A549 (cell line): ENCODE measurements at regions not wholly inside any gene's neighbourhood (a gene's known extent, or its start where the extent isn't known, plus 50 kb on each side); places are given as distances from the start of the nearest gene placed in this dataset.

Source experiments
- BCL3 ChIP-seq: fragments of >200 bp; sonication (Bioruptor Twin); formaldehyde crosslinking; IDR thresholded peaks from 3 replicates; pipeline ENCODE4 v1.6.1; 2016
- CEBPB ChIP-seq, 2 experiments: fragments of >200 bp in 1 of 2; sonication (Bioruptor Twin) in 1 of 2; formaldehyde crosslinking in 1 of 2; IDR thresholded peaks; 2 replicates each; pipeline ENCODE4 v1.6.1; 2012 to 2016
- CTCF ChIP-seq: fragments of >200 bp; sonication (Bioruptor Twin); formaldehyde crosslinking; IDR thresholded peaks from 3 replicates; pipeline ENCODE4 v1.5.1; 2016
- ESRRA ChIP-seq: fragments of 150-350 bp; IDR thresholded peaks from 2 replicates; pipeline ENCODE4 v1.6.1; 2014; ENCODE audit warnings: mild to moderate bottlenecking, low read length, borderline replicate concordance
- HDAC2 ChIP-seq: fragments of 200-600 bp; sonication (generic); IDR thresholded peaks from 2 replicates; pipeline ENCODE4 v1.6.1; 2016
- HOXA7 ChIP-seq: fragments of 250-450 bp; sonication (Bioruptor Pico); IDR thresholded peaks from 2 replicates; pipeline ENCODE4 v1.5.0; 2020; ENCODE audit warnings: mild to moderate bottlenecking, moderate library complexity
- JUN ChIP-seq, 2 experiments: fragments of >200 bp; sonication (Bioruptor Twin); formaldehyde crosslinking; IDR thresholded peaks; 2 replicates in 1 of 2; 3 replicates in 1 of 2; pipeline ENCODE4 v1.6.1; 2016 to 2017
- KDM5A ChIP-seq: fragments of 200-600 bp; sonication (generic); IDR thresholded peaks from 2 replicates; pipeline ENCODE4 v1.6.1; 2016; ENCODE audit warnings: antibody characterized with exemption, mild to moderate bottlenecking
- POLR2A ChIP-seq: IDR thresholded peaks from 2 replicates; pipeline ENCODE4 v1.6.1; 2012; ENCODE audit warnings: mild to moderate bottlenecking, low read length
- RAD21 ChIP-seq, 2 experiments: fragments of >200 bp in 1 of 2; sonication (Bioruptor Twin) in 1 of 2; formaldehyde crosslinking in 1 of 2; IDR thresholded peaks in 1 of 2; conservative IDR thresholded peaks in 1 of 2; 2 replicates in 1 of 2; 3 replicates in 1 of 2; pipeline ENCODE4 v1.6.1; 2012 to 2018; ENCODE audit warnings: inconsistent platforms in 1 of 2
- REST ChIP-seq: fragments of 200-600 bp; sonication (generic); IDR thresholded peaks from 2 replicates; pipeline ENCODE4 v1.6.1; 2016; ENCODE audit warnings: antibody characterized with exemption, mild to moderate bottlenecking, moderate library complexity
- RFX5 ChIP-seq: fragments of 450-650 bp; IDR thresholded peaks from 2 replicates; pipeline ENCODE4 v1.7.1; 2014; ENCODE audit warnings: antibody characterized with exemption, mild to moderate bottlenecking, moderate library complexity
- RNF2 ChIP-seq: fragments of 200-600 bp; sonication (generic); IDR thresholded peaks from 2 replicates; pipeline ENCODE4 v1.6.1; 2016; ENCODE audit warnings: low read depth, mild to moderate bottlenecking, antibody characterized with exemption, moderate library complexity, borderline replicate concordance
- SREBF2 ChIP-seq: fragments of 450-650 bp; IDR thresholded peaks from 2 replicates; pipeline ENCODE4 v1.6.1; 2014; ENCODE audit warnings: mild to moderate bottlenecking, moderate library complexity

- no peak for TF ChIP-seq POLR2A
- no peak for TF ChIP-seq SREBF2
- no peak for TF ChIP-seq CTCF
- no peak for TF ChIP-seq HOXA7
- TF ChIP-seq ESRRA = no peak
- TF ChIP-seq RAD21 (conservative IDR thresholded peaks at IDR 0.05 in 1 of 2, IDR thresholded peaks at IDR 0.05 in 1 of 2) = no peak
- TF ChIP-seq BCL3 = no peak
- no peak for TF ChIP-seq HDAC2
- TF ChIP-seq RNF2 = no peak
- TF ChIP-seq KDM5A = no peak
- TF ChIP-seq RFX5 = no peak
- TF ChIP-seq CEBPB (IDR thresholded peaks at IDR 0.05) = no peak
- TF ChIP-seq JUN (IDR thresholded peaks at IDR 0.05) = no peak
- no peak for TF ChIP-seq REST
Observed at GRCh38 chrX:38898261-38898660, 97.0 kb downstream of the MID1IP1 start.
